Kidney (tissue), 13 donors: ENCODE measurements at regions not wholly inside any gene's neighbourhood (a gene's known extent, or its start where the extent isn't known, plus 50 kb on each side); places are given as distances from the start of the nearest gene placed in this dataset.

ENCODE experiments used
- DNase-seq, 5 donors: peaks; one replicate each; pipeline ENCODE4 v3.0.0-alpha.2; 2013 to 2020
- FAIRE-seq: peaks from 2 replicates; lab custom pipeline; 2012; peaks lifted over from hg19 to GRCh38; lab: Jason Lieb, UNC
- H3K27ac ChIP-seq, 2 donors: one replicate each; pipeline ENCODE4 v1.7.0; 2013; ENCODE audit warnings: low read depth in 2 of 2, low read length in 2 of 2, inconsistent platforms in 1 of 2
- H3K27me3 ChIP-seq: one replicate; pipeline ENCODE4 v1.7.1; 2013; ENCODE audit warnings: low read length, inconsistent platforms; ENCODE audit not compliant: control insufficient read depth, insufficient read depth
- H3K36me3 ChIP-seq, 3 donors: one replicate each; pipeline versions ENCODE4 v1.7.0 to v1.7.1; 2013; ENCODE audit warnings: low read length in 3 of 3, control low read depth in 1 of 3, inconsistent platforms in 1 of 3; ENCODE audit not compliant: insufficient read depth in 3 of 3, control insufficient read depth in 2 of 3
- H3K4me1 ChIP-seq, 3 donors: one replicate each; pipeline versions ENCODE4 v1.7.0 to v1.7.1; 2013; ENCODE audit warnings: low read length in 3 of 3, inconsistent platforms in 1 of 3, low read depth in 1 of 3; ENCODE audit not compliant: control insufficient read depth in 2 of 3, insufficient read depth in 2 of 3
- H3K4me3 ChIP-seq, 3 donors: one replicate each; pipeline versions ENCODE4 v1.7.0 to v1.8.1; 2013; ENCODE audit warnings: low read length in 3 of 3, control low read depth in 1 of 3, inconsistent platforms in 1 of 3
- H3K9ac ChIP-seq, 3 donors: one replicate each; pipeline versions ENCODE4 v1.7.0 to v1.7.1; 2013; ENCODE audit warnings: low read length in 3 of 3, control low read depth in 1 of 3, inconsistent platforms in 1 of 3
- H3K9me3 ChIP-seq, 3 donors: one replicate each; pipeline versions ENCODE4 v1.7.0 to v1.7.1; 2013; ENCODE audit warnings: low read length in 3 of 3, control low read depth in 1 of 3, inconsistent platforms in 1 of 3; ENCODE audit not compliant: control insufficient read depth in 2 of 3, insufficient read depth in 1 of 3
- CTCF ChIP-seq: IDR thresholded peaks from 3 replicates; pipeline ENCODE4 v1.5.1; 2012; ENCODE audit warnings: mild to moderate bottlenecking, moderate library complexity, borderline replicate concordance; ENCODE audit not compliant: insufficient read depth; ENCODE audit errors: extremely low read depth
- intact Hi-C: fragments of 100-400 bp; cut with DNase I; formaldehyde crosslinking; loops from one replicate; pipeline ENCODE4 v1.11.1; 2022
- donor health status: control.
- donor health status: control.
- donor health status: control.
- donor health status: control.
- donor health status: control.
- donor health status: DM: yes; HTN: yes; CAD: no.
- donor health status: Normal renal cell carcinoma (clear cell type).

GRCh38 chr2:234841321-234842015 is 110.3 kb upstream of the SH3BP4 start:
- Histone ChIP-seq H3K9me3 (no peaks in the 10 kb centered on the region), H3K36me3 (no peaks in the 10 kb centered on the region), H3K9ac (no peak overlapping the region), H3K27ac (no peak overlapping the region), H3K4me3 (peak overlapping the region in 1 of 3 donors; percentile 3), H3K4me1 (peaks cover 0 to 6% (median 4%) of the 10 kb centered on the region in 3 donors), H3K27me3 (no peaks in the 10 kb centered on the region)
- no peak for TF ChIP-seq CTCF
- intact Hi-C loops = no loop called here
- FAIRE-seq = no peak
- no peak for DNase-seq

- Histone ChIP-seq H3K36me3 (no peaks in the 10 kb centered on the region), H3K4me3 (no peak overlapping the region), H3K9ac (no peak overlapping the region), H3K9me3 (no peaks in the 10 kb centered on the region), H3K27ac (no peak overlapping the region), H3K27me3 (no peaks in the 10 kb centered on the region), H3K4me1 (peaks cover 0 to 6% (median 4%) of the 10 kb centered on the region in 3 donors)
- intact Hi-C loops = no loop called here
- FAIRE-seq (no peak), DNase-seq (peak in 4 of 5 donors; percentile 83 to 95 (median 92))
- TF ChIP-seq CTCF = no peak
Measured at GRCh38 chr2:234840336-234840735, 111.5 kb upstream of the SH3BP4 start.

DNA sequence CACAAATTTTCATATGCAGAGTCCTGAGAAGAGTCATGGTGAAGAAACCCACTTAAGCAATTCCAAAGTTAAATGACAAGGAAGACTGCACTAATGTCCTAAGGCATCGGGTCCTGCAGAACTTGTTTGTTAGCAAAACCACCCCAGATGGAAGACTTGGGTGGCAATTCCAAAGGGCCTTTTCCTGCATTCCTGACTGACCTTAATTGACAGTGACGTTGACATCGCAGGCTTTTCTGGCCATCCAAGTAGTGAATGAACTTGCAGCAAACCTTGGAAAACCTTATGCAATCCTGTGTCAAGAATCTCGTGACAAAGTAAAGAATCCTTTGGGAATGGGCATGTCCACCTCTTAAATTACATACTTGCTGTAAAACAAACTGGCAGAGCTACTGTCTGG is 112.5 kb upstream of the SH3BP4 start:
- Histone ChIP-seq H3K9ac (no peak overlapping the region), H3K9me3 (no peaks in the 10 kb centered on the region), H3K27me3 (no peaks in the 10 kb centered on the region), H3K27ac (no peak overlapping the region), H3K4me1 (peaks cover 0 to 6% (median 4%) of the 10 kb centered on the region in 3 donors), H3K36me3 (no peaks in the 10 kb centered on the region), H3K4me3 (no peak overlapping the region)
- DNase-seq (peak in 1 of 5 donors; percentile 19), FAIRE-seq (no peak)
- TF ChIP-seq CTCF = no peak
- intact Hi-C loops = no loop called here
